ENCODE measurements at regions not wholly inside any gene's neighbourhood (a gene's known extent, or its start where the extent isn't known, plus 50 kb on each side); places are given as distances from the start of the nearest gene placed in this dataset.

DNA sequence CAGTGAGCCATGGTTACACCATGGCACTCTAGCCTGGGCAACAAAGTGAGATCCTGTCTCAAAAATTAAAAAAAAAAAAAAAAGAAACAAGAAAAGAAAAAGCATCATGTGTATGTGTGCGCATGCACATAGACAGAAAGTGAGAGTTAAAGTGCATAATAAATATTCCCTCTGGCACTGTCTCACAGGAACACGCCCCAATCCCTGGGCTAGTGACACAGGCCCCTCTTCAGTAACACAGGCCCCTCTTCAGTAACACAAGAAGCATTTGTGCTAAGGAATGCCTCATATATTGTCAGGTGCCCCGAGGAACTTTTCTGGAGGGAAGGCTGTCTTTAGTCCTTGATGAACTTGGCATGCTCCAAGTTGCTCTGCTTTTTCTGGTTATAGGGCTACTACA is 57.5 kb downstream of the RPL27A start:
- no peak for DNase-seq

DNA sequence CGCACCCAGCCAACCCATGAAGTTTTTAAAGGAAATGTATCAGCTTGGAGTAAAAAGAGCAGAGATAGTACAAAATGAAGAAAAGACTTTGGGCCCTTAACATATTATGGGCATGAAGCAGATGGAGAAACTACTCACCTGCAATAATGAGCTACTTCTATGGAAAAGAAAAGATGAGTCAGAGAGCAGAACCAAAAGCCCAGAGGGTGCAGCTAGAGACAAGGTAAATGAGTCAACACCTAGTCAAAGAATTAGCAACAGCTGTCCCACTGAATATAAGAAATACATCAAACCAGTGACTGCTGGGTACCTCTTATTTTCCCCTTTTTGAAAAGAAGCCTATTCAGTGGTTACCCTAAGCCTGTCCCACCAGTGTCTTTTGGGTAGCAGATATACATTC is 61.8 kb downstream of the RPL27A start:
- no peak for DNase-seq

DNA sequence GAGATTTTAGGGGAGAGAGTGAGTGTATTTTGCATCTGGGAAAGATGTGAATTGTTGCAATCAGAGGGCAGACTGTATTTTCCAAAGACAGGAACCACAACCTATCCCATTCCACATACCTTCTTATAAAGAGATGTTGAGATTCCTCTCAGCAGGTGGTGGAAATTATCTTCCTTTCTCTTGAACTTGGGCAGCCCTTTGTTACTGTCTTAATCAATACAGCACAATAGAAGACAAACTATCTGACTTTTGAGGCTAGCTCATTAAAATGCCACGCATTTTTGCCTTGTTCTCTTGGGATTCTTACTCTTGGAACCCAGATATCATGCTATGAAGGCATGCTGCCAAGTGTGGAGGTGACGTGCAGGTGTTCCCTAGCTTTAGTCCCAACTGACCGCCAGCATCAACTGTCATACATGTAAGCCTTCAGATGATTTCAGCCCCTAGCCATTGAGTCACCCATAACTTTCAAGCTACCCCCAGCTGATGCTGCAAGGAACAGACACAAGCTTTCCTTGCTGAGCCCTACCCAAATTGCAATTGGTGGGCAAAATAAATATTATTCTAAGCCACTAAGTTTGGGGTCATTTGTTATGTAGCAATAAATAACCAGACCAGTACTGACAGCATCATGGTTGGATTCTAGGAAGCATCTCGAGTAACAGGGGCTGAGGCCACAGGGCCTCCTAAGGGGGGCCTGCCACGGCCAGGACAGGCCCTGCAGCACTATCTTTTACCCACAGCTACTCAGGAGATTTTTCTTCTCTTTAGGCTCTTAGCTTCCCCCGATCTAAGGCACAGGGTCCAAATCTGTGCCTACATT is 63.0 kb downstream of the RPL27A start:
- no peak for DNase-seq

DNA sequence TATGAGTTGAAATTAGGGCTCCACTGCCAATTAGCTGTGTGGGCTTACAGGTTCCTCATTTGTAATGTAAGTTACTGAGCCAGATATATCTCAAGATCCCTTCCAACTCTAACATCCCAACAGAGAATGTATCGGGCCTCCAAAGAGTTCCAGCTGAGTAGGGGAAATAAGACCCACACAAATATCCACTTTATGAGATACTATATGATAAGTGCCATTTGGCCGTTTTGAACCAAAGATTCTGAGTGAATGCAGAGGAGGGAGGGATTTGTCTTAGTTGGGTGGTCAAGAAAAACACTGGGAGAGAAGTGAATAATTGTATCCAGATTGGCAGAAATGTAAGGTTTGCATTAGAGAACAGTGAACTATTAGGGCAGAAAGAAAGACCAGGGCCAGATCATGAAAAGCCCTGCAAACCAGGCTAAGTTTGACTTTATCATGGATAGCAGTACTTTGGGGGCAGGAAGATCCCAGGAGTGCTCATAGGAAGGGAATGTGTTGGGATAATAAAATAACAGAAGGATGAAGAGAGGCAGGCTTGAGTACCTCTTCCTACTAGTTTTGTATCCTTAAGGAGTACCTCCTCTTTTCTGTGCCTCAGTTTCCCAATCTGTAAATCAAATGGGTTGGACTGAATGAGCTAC is 63.9 kb downstream of the RPL27A start:
- DNase-seq: no peak

DNA sequence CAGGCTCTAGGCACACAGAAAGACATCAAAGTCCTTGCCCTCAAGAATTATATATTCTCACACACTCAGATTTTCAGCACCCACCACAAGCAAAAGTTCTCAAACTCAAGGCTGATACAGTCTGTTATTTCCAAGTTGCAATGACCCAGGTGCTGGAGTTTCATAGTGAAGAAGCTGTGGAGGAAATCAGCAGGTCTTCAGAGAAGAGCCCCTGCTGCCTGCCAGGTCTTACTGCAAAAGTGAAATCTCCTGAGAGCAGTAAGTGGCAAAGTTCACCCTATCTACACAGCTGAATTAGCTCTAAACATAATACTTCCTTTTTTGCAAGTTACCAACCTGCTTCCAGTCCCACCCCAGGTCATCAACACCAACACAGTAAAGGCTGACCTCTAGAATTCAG is 64.6 kb downstream of the RPL27A start:
- no peak for DNase-seq

GRCh38 chr11:8748317-8748716 is 65.7 kb downstream of the RPL27A start:
- DNase-seq: no peak

- DNase-seq: no peak
Measured at GRCh38 chr11:8749202-8749601, 66.6 kb downstream of the RPL27A start.

- no peak for DNase-seq
Measured at GRCh38 chr11:8754241-8754640, 71.6 kb downstream of the RPL27A start.

DNA sequence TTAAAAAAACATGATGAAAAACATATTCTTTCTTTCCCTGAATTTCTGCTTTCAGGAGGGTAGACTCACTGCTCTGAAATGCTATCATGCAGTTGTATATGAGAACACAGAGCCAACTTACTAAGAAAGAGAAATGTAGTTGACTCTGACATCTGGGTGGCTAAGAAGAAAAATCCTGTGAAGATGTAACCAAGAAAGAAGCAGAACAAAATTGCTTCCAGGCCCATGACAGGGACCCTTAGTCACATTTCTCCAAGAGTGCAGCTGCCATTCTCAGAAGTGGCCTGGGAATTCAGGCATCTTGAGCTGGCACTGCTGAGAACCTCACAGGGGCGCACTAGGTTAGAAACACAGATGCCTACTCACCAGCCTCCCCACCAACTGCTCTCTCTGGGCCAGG is 73.6 kb downstream of the RPL27A start:
- no peak for DNase-seq

DNA sequence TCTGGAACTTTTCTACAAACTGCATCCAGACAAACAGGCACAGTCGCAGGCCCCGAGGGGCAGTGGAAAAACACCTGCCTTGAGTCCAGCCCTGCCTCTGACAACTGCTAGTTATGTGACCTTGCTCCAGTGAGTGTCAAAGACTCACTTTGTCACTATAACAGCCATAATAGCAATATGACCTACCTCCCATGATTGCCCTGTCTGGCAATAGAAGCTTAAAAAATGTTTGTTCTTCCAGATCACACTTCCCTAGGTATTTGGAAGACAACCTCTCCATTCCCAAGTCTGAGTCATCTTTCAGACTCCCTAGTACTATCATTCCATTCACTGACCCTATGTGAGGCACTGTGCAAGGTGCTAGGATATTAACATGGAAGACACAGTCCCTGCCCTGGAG is 74.5 kb downstream of the RPL27A start:
- no peak for DNase-seq

DNA sequence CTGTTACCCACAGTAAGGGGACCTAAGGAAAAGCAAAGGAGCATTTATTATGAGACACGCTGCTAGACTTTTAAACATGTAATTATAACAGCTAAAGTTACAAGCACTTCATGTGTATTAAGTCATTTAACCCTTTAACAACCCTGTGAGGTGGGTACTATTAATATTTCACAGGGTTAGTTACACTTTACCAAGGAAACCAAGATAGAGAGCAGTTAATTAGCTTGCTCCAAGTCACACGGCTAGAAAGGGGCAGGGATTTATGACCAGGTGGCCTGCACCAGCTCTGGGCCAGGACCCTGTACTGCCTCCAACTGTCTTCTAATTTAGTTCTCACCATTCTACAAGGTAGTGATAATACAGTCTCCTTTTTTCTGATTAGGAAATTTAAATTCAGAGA is 74.9 kb downstream of the RPL27A start:
- no peak for DNase-seq

DNA sequence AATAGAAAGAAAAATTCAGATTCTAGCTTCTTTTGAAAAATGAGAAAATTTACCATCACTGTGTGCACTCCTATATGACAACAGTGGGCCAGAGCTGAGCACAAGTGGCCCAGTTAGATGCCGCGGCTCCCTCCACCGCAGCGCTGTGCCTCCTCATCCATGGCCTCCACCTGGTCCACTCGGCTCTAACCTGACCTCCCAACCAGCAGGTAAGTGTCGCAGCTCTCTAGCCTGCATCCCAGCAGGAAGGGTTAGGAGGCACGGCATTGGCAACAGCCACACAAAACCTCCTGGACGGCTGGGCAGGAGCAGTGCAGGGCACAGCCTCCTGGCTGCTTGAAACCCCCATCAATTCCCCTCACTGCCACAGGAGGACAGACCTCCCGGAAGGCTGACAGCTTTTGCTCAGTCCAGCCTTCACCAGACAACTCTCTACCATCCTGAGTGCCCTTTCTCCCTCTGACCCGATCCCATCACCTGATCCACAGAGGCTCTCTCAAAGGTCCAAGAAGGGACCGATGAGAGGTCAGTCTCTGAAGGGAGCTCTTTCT is 76.1 kb downstream of the RPL27A start:
- no peak for DNase-seq

DNA sequence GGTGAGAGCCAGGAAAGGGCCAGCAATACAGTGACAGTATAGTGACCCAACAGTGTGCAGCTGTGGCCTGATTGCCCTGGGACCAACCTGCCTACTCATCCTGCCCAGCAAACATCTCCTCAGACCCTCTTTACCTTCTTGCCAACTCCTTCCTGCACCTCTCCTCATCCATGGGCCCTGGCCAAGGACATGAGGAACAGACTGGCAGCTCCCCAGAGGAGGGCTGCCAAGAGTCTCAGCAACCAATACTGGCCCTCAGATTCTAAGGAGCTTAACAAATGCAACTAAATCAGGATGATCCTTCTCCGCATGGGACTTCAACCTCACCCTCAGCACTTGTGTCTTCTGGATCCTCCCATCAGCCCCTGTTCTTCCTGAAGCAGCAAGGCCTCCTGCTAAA is 77.0 kb downstream of the RPL27A start:
- DNase-seq: no peak

- DNase-seq: no peak
Measured at GRCh38 chr11:8760896-8761295, 78.3 kb downstream of the RPL27A start.

GRCh38 chr11:8763070-8763685 is 80.6 kb downstream of the RPL27A start:
- DNase-seq: no peak

- no peak for DNase-seq
Measured at GRCh38 chr11:8765294-8765693, 82.7 kb downstream of the RPL27A start.

DNA sequence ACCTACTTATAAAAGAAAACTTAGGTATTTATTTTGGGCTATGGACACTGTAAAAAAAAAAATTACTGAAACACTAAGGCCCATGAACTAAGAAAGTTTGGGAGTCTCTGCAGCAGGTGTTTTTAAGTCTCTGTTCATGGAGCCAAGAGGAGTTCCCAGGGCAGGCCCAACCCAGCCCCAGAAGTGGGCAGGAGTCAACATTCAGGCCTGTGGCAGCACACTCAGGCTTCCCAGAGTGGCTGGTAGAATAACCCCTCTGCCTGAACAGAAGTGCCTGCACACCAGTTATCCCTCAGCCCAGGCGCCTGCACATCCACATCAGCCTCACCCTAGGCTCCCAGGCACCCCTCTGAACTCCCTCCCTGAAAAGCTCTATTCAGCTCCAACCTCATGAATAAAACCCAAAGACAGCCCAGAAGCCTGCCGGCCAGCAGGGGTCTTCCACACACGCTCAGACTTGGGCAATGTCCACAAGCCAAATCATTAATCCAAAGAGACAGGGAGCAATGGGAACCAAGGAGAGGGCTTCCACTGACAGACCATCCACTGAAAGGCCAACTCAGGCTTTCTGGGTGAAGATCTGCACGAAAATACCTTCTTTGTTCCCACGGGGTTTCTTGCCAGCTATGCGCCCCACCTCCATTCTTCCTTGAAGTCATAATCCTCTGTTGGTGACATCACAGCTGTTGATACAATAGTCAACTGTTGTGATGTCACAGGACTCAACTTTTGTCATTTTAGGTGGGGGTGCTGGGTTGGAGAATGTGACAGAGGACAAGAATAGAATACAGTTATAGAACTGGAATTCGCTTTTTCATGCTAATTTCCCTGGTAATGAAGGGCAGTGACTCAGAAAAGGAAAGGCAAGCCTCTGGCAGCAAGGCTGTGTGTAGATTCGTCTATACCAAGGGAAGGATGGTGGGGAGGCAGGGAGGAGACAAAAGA is 83.7 kb downstream of the RPL27A start:
- no peak for DNase-seq

DNA sequence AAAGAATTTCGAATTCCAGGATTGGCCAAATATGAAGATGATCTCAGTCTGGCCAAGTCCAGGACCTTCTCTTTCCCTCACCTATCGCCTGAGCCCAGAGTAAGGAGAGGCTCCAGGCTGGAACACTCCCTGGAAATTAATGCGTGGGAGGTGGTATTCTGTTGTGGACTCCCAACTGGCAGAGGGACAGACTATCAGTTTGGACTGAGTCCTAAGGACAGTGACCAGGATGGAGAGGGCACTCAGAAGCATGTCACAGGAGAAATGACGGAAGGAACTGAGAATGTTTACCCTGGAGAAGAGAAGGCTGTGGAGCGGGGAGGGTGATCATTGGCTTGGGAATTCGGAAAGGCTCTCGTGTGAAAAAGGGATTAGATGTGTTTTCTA is 84.4 kb downstream of the RPL27A start:
- DNase-seq: no peak

DNA sequence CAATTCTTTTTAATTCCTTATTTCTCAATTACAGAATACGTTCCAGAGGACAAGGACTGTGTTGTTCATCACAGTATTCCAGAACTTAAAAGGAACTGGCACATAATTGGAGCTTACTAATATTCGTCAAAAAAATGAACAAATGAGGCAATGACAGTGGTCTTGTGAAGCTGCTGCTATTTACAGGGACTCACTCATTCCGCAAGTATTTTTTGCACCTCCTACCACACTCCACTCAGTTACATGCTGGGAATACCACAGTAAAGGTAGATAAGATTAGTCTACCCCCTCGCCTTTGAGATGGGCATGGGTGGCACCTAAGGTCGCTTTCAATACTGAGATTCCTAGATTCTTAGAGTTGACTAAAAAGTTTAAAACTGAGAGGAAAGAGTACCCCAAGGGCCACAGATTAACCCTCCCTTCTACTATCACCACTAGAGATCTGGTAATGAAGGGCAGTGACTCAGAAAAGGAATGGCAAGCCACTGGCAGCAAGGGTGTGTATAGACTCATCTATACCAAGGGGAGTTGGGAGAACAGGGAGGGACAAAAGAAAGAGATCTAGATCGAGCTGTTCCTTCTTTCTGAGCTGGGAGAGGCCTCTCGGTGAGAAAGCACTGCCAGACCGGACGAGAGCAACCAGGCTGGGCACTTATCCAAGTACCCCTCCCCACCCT is 85.0 kb downstream of the RPL27A start:
- DNase-seq: no peak

DNA sequence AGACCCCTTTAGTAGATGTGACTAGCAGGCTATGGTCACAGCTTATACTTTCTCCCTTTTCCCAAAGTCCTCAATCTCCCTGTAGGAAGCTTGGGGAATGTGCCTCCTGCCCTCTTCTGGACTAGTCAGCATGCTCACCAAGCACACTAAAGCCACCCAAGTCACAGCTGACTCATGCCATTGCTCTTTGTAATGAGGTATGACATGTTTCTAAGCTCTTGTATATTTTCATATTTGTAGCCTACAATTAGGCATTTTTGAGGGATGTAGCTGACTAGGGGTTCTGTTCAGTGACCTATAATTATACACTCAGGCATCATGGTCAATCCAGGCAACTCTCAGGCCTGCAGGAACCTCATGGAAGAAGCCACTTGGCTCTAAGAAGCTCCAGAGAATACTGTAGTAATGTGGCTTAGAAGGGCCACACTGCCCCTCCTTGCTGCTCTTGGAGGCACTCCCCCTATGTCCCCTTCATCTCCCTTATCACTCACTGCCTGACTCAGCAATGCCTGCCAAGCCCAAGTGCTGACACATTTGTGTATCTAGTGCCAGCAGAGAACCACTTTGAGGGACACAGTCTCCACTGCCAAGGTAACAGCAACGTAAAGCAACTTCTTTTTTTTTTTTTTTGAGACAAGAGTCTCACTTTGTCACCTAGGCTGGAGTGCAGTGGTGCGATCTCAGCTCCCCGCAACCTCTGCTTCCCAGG is 86.2 kb downstream of the RPL27A start:
- DNase-seq: no peak
